Tibial nerve (tissue), 4 donors: ENCODE measurements at regions not wholly inside any gene's neighbourhood (a gene's known extent, or its start where the extent isn't known, plus 50 kb on each side); places are given as distances from the start of the nearest gene placed in this dataset.
"Not testable (repeated sequence)": the region's sequence is repeated elsewhere in the genome, so short reads cannot be mapped to it uniquely, and the experiment has no call there.

Experiments used
- DNase-seq, 2 donors: peaks; one replicate each; pipeline ENCODE4 v3.0.0-alpha.2; 2019; ENCODE audit warnings: low spot score in 2 of 2
- H3K27ac ChIP-seq, 4 donors: fragments of 200-600 bp; sonication (generic) in 3 of 4; one replicate each; pipeline ENCODE4 v1.5.1; 2017 to 2019; ENCODE audit warnings: mild to moderate bottlenecking in 1 of 4
- H3K27me3 ChIP-seq, 2 donors: fragments of 200-600 bp; sonication (generic) in 1 of 2; one replicate each; pipeline versions ENCODE4 v1.5.1 to v1.6.0; 2017 to 2019
- H3K36me3 ChIP-seq, 3 donors: fragments of 200-600 bp; sonication (generic); one replicate each; pipeline ENCODE4 v1.5.1; 2018 to 2019
- H3K4me1 ChIP-seq, 4 donors: fragments of 200-600 bp; sonication (generic) in 3 of 4; one replicate each; pipeline ENCODE4 v1.5.1; 2017 to 2019
- H3K4me3 ChIP-seq, 4 donors: fragments of 200-600 bp; sonication (generic) in 3 of 4; one replicate each; pipeline ENCODE4 v1.5.1; 2017 to 2019; ENCODE audit warnings: mild to moderate bottlenecking in 1 of 4, moderate library complexity in 1 of 4
- H3K9me3 ChIP-seq, 4 donors: fragments of 200-600 bp; sonication (generic) in 3 of 4; one replicate each; pipeline ENCODE4 v1.5.1; 2017 to 2019
- EP300 ChIP-seq, 2 donors: sonication (generic); formaldehyde crosslinking; IDR thresholded peaks; one replicate each; pipeline ENCODE4 v1.6.1; 2017; ENCODE audit warnings: antibody characterized with exemption in 2 of 2, mild to moderate bottlenecking in 1 of 2
- POLR2A ChIP-seq, 2 donors: fragments of 450-650 bp; IDR thresholded peaks; one replicate each; pipeline ENCODE4 v1.6.1; 2017; ENCODE audit warnings: antibody characterized with exemption in 2 of 2, mild to moderate bottlenecking in 2 of 2, moderate library complexity in 2 of 2
- WGBS, 2 donors: methylation state at CpG; one replicate each; pipeline ENCODE4 v1.1.5; 2018; 5-methylcytosine and 5-hydroxymethylcytosine counted together
- TF ChIP-seq, protein P1 (sequence below), 5 experiments: fragments of 200-600 bp in 3 of 5; fragments of 450-650 bp in 2 of 5; sonication (generic) in 3 of 5; IDR thresholded peaks; one replicate each; pipeline ENCODE4 v1.5.1; 2016 to 2019; ENCODE audit warnings: antibody characterized with exemption in 5 of 5, mild to moderate bottlenecking in 3 of 5, moderate library complexity in 2 of 5

DNA sequence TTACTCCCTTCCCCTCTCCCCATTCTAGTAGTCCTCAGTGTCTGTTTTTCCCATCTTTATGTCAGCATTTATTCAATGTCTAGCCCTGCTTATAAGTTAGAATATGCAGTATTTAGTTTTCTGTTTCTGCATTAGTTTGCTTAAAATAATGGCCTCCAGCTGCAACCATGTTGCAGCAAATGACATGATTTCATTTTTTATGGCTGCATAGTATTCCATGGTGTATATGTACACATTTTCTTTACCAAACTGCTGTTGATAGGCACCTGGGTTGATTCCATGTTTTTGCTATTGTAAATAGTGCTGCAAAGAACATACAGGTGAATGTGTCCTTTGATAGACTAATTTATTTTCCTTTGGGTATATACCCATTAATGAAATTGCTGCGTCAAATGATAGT is 267.7 kb downstream of the SRGAP2C start:
- Histone ChIP-seq H3K36me3 (no peaks in the 10 kb centered on the region), H3K27me3 (no peaks in the 10 kb centered on the region), H3K4me1 (no peaks in the 10 kb centered on the region), H3K27ac (no peak overlapping the region), H3K4me3 (no peak overlapping the region), H3K9me3 (no peaks in the 10 kb centered on the region)
- no peak for DNase-seq
- TF ChIP-seq, protein P1, sequence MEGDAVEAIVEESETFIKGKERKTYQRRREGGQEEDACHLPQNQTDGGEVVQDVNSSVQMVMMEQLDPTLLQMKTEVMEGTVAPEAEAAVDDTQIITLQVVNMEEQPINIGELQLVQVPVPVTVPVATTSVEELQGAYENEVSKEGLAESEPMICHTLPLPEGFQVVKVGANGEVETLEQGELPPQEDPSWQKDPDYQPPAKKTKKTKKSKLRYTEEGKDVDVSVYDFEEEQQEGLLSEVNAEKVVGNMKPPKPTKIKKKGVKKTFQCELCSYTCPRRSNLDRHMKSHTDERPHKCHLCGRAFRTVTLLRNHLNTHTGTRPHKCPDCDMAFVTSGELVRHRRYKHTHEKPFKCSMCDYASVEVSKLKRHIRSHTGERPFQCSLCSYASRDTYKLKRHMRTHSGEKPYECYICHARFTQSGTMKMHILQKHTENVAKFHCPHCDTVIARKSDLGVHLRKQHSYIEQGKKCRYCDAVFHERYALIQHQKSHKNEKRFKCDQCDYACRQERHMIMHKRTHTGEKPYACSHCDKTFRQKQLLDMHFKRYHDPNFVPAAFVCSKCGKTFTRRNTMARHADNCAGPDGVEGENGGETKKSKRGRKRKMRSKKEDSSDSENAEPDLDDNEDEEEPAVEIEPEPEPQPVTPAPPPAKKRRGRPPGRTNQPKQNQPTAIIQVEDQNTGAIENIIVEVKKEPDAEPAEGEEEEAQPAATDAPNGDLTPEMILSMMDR (IDR thresholded peaks at IDR 0.05), result no peak
- TF ChIP-seq EP300 (IDR thresholded peaks at IDR 0.05) (no peak), POLR2A (IDR thresholded peaks at IDR 0.05) (no peak)
- 97 to 100% methylated on average over 1 of the region's 1 CpG for WGBS, 2 donors

DNA sequence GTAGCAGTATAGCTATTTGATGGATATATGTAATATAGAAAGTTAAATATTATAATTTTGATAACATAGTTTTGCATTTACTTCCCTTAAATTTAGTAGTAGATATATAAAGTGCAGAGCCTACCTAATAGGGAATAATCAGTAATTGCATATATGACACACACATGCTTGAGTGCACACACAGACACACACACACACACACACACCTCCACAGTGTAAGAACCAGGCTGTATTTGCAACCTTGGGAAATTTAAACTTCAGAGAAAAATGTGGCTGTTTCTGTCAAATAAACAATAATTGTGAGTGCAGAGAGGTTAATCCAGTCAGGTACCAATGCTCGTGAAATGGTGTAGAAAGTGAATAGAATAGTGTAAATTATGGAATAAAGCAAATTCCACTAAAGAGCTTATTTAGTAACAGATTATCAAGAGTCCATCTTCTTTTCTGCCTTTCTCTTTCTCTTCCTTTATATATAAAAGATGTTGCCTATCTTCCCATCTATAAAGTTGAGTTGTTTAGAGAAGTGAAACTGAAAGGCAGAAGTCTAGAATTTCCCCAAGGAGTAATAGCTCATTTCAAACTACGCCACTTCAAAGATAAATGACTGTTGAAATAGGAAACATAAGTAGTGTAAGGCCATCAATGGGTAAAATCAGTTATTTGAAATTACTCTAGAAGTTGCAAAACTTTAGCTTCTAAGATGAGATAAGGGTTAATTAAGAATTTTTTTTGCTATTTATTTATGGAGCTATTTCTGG is 273.7 kb downstream of the SRGAP2C start:
- no peak for DNase-seq
- no peaks in the 10 kb centered on the region for H3K27me3 ChIP-seq
- 41 to 50% methylated on average over 2 of the region's 2 CpGs for WGBS, 2 donors
- H3K4me1 ChIP-seq, result no peaks in the 10 kb centered on the region
- no peak overlapping the region for H3K27ac ChIP-seq
- H3K36me3 ChIP-seq, result no peaks in the 10 kb centered on the region
- no peak overlapping the region for H3K4me3 ChIP-seq
- TF ChIP-seq, protein P1 (IDR thresholded peaks at IDR 0.05), result no peak
- no peak for TF ChIP-seq EP300 (IDR thresholded peaks at IDR 0.05)
- H3K9me3 ChIP-seq, result no peaks in the 10 kb centered on the region

DNA sequence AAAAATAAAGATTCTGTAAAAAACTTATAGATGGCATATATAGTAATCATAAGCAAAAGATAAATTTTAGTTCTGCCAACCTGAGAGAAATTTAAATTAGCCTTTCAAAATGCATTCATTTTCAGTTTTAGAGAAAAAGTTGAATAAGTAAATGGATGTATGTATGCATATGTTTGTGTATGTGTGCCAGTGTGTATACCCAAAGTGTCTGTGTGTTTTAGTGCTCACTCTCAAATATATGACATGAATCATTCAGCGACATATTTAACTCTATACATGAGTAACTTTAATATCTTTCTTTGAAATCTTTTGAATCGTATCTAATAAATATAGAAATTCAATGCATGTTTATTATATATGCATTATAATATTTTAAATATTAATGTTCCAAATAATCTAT is 274.5 kb downstream of the SRGAP2C start:
- Histone ChIP-seq H3K4me3 (no peak overlapping the region), H3K9me3 (no peaks in the 10 kb centered on the region), H3K27me3 (no peaks in the 10 kb centered on the region), H3K27ac (no peak overlapping the region), H3K4me1 (no peaks in the 10 kb centered on the region), H3K36me3 (no peaks in the 10 kb centered on the region)
- no peak for DNase-seq
- WGBS, 2 donors, result 89 to 94% methylated on average over 2 of the region's 2 CpGs
- TF ChIP-seq, protein P1 (IDR thresholded peaks at IDR 0.05), result no peak
- TF ChIP-seq POLR2A (IDR thresholded peaks at IDR 0.05), result no peak
- TF ChIP-seq EP300 (IDR thresholded peaks at IDR 0.05), result no peak

DNA sequence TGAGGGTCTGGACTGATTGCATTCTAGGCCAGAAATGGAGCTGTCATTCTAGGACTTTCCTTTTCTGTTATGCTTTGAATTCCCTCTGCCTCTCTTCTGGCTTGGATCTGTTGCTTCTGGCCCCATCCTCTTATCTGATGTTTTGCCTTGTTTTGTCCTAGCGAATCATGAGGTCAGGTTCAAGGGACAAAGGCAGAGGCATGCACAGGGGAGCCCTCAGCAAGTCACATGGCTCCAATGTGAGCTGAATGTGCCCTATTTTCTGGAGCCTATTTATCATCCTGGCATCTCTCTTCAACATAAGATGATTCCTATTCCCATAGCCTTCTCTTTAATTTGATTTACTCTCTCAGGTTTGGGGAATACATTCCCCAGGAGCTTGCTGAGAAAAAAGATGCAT is 284.6 kb downstream of the SRGAP2C start:
- WGBS, 2 donors, result 46 to 58% methylated on average over 1 of the region's 1 CpG

DNA sequence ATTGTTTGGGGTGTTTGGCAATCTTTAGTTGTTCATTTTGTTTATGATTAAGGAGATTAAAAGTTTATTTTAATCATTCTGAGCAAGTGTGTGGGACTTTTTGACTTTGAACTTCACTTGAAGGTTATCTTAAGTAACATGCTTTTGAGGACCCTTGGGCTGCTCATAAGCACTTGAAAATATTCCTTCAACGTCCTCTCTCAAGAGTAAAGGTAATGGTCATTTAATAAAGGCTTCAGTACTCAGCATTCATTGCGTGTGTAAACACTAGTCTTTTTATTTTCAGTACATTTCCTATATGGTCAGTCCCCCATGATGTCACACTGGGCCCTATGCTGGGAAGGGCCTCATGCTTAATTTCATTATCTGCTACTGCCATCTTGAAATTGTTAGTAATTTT is 285.6 kb downstream of the SRGAP2C start:
- 76 to 77% methylated on average over 2 of the region's 2 CpGs for WGBS, 2 donors
- H3K4me1 ChIP-seq, H3K9me3 ChIP-seq, H3K4me3 ChIP-seq, H3K27ac ChIP-seq, H3K27me3 ChIP-seq, DNase-seq, H3K36me3 ChIP-seq: not testable (repeated sequence)

More for the DNA sequence above, 284.6 kb downstream of the SRGAP2C start:
- not testable (repeated sequence) for H3K4me1 ChIP-seq, H3K4me3 ChIP-seq, DNase-seq, H3K9me3 ChIP-seq, H3K27ac ChIP-seq, H3K27me3 ChIP-seq, H3K36me3 ChIP-seq

DNA sequence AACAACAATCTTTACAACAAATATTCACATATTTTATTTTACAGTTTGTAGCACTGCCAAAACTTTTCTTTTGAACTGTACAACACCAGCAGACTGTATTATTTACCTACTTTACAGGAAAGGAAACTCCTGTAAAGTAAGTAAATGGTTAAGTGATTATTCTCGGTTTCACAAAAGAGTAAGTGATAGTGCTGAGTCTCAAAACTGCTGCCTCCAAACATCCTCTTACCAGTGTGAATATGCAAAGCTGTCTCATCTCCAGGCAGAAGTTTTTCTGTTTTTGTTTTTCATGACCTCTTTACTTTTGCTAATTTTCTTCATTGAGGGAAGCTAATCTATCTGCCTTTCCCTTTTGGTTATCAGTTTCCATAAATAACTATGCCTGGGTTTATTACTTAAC is 286.7 kb downstream of the SRGAP2C start:
- no peak for DNase-seq
- H3K27me3 ChIP-seq, result no peaks in the 10 kb centered on the region
- no peak overlapping the region for H3K27ac ChIP-seq
- peaks cover 0 to 8% (median 0%) of the 10 kb centered on the region in 4 donors for H3K9me3 ChIP-seq
- no peaks in the 10 kb centered on the region for H3K36me3 ChIP-seq
- H3K4me1 ChIP-seq, result no peaks in the 10 kb centered on the region
- 10 to 33% methylated on average over 1 of the region's 1 CpG for WGBS, 2 donors
- H3K4me3 ChIP-seq, result no peak overlapping the region
- TF ChIP-seq, protein P1 (IDR thresholded peaks at IDR 0.05), result no peak
- no peak for TF ChIP-seq EP300 (IDR thresholded peaks at IDR 0.05)
- no peak for TF ChIP-seq POLR2A (IDR thresholded peaks at IDR 0.05)
